Epithelial cell of esophagus (primary cell): ENCODE measurements at regions not wholly inside any gene's neighbourhood (a gene's known extent, or its start where the extent isn't known, plus 50 kb on each side); places are given as distances from the start of the nearest gene placed in this dataset.

ENCODE experiments used
- DNase-seq: peaks from one replicate; pipeline ENCODE4 v3.0.0; 2010; ENCODE audit warnings: low read depth
- H3K4me3 ChIP-seq: 2 replicates; pipeline ENCODE4 v1.5.1; 2011; ENCODE audit warnings: mild to moderate bottlenecking, low read length, control low read depth
- TF ChIP-seq, protein P1 (sequence below): IDR thresholded peaks from 2 replicates; pipeline ENCODE4 v1.5.1; 2011; ENCODE audit warnings: low read depth, mild to moderate bottlenecking, low read length, control low read depth, inconsistent platforms; ENCODE audit not compliant: insufficient read depth; ENCODE audit errors: missing control alignments

DNA sequence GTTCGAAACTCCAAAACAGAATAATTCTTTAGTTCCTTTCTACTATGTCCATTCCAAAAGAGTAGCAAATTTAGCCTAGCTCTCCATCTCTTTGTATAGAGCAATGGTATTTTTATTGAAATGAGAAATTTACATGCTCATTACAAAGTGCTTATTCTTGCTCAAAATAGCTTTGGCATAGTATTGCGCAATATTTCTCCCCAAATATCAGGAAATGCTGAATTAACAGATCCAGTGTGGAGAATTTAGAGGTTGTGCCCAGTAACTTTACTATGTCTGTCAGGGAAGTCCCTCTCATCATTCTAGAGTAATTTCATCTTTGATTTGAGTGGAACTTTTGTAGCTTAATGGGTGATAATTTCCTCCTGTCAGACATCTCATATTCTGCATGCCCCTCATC, 425.9 kb upstream of the PIK3C3 start:
- TF ChIP-seq, protein P1, sequence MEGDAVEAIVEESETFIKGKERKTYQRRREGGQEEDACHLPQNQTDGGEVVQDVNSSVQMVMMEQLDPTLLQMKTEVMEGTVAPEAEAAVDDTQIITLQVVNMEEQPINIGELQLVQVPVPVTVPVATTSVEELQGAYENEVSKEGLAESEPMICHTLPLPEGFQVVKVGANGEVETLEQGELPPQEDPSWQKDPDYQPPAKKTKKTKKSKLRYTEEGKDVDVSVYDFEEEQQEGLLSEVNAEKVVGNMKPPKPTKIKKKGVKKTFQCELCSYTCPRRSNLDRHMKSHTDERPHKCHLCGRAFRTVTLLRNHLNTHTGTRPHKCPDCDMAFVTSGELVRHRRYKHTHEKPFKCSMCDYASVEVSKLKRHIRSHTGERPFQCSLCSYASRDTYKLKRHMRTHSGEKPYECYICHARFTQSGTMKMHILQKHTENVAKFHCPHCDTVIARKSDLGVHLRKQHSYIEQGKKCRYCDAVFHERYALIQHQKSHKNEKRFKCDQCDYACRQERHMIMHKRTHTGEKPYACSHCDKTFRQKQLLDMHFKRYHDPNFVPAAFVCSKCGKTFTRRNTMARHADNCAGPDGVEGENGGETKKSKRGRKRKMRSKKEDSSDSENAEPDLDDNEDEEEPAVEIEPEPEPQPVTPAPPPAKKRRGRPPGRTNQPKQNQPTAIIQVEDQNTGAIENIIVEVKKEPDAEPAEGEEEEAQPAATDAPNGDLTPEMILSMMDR = no peak
- no peak overlapping the region for H3K4me3 ChIP-seq
- no peak for DNase-seq

DNA sequence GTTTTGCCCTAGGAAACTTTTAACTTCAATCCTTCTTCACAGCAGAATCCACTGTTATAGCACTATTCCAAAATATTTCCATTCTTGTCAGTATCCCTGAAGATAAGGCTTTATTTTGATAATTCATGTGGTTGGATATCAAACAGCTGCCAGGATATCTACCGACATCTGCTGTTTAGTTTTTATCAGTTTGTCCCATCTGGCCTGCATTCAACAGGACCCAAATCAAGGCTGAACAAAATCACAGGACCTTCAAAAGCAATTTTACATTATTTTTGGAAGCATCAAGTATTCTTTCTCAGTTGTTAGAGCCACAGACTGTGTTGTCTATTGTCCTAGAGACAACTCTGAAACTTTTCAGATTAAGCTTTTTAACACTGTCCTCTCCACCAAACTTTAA, 429.0 kb upstream of the PIK3C3 start:
- no peak for DNase-seq
- H3K4me3 ChIP-seq = no peak overlapping the region
- TF ChIP-seq, protein P1 = no peak

DNA sequence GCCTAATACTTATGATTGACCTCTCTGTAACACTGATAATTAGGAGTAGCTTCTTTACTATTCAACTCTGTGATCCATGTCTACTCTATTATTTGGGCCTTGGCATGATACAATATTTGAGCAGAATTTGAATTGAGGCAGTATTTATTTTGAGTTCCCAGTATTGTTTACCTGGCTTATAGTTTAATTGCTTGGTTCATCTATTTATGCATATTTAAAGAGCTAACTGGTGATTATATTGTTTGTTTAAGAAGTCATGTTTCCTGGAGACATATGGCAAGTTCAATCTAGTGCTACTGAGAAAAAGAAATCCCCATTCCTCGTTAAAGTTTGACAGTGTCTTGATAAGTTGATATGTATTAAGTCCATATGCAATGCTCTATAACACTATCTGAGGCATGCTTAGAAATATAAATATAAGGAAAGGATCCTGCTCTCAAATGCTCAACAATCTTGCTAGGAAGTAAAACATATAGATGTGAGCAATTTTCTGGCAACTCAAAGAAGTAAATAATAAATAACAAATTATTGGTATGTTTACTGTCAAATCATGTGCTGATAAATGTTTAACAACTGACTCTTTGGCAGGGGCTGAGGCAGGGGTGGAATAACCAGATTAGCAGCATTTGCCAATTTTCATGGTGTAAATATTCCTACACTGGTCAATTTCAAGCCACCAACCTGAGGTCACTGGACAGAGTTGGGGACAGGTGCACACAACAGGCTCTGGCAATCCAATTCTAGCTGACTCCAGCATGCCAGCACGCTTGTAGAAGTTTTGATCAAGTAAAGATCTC, 430.2 kb upstream of the PIK3C3 start:
- no peak overlapping the region for H3K4me3 ChIP-seq
- DNase-seq = no peak
- TF ChIP-seq, protein P1 = no peak

DNA sequence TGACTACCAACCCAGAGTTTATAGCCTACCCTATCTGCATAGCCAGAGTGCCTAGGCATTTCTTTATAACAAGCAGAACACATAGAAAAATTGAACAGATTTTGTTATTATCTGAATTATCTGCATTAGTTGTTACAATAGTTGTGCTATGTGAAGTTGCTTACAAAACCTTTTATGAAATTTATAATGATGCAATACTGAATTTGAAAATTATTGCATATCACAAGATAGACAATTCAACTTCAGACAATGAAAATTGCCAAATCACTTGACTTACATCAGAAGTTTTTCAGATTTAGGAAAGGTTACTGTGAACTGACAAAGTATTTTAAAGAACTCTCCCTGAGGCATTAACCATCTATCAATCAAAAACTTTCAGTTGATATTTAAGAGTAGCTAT, 437.9 kb upstream of the PIK3C3 start:
- DNase-seq = no peak
- TF ChIP-seq, protein P1 = no peak
- no peak overlapping the region for H3K4me3 ChIP-seq

DNA sequence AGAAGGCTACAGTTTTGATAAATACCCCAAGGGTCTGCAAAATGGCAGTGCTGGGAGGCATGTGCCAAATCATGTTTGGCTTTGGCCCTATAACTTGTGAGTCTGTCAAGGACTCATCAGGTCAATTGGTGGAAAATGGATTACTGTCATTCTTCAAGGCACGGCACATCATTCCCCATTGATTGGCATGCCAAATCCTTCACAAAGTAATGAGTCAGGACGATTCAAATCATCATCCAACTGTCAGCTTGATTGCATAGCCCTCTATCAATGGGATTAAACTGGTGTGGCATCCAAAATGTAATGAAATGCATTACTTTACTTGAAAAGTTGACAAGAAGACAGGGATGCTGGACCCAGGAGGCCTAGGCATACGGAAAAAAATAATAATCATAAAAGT, 441.6 kb upstream of the PIK3C3 start:
- no peak overlapping the region for H3K4me3 ChIP-seq
- TF ChIP-seq, protein P1 = no peak
- no peak for DNase-seq

DNA sequence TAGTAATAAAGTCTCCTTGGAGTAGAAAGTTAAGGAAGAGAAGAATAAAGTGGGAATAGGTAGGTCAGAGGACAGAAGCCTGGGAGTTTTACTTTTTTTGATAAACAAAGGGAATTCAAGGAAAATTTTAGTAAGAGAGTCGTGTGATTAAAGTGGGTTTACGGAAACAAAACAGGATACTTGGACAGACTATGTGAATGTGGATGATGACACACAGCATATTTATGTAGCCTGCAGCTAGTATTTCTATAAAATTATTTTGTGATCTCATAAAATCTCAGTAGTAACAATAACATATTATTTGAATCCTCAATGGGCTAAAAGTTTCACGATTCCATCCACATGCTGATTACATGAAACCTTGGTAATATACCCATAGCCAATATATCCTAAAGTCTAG, 450.7 kb upstream of the PIK3C3 start:
- H3K4me3 ChIP-seq = no peak overlapping the region
- TF ChIP-seq, protein P1 = no peak

DNA sequence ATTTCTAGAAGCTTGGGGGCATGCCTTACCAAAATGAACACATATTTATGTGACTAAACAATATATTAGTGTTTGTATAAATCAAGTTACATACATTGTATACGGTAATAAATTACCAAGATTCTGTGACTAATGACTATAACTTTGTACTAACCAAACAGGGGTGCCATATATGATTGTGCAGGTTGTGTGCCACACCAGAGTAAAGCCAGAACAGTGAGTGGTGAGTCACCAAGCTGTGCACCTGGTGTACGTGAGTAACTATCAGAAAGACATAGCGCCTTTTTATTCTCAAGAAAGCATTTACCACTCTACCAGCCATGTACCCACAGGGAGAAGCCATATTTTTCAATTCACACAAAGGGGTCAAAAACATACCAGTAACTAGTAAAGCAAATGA, 453.2 kb upstream of the PIK3C3 start:
- DNase-seq = peak; percentile 48
- no peak overlapping the region for H3K4me3 ChIP-seq
- TF ChIP-seq, protein P1 = no peak

More for the DNA sequence above, 450.7 kb upstream of the PIK3C3 start:
- DNase-seq = no peak
